ENCODE measurements at regions not wholly inside any gene's neighbourhood (a gene's known extent, or its start where the extent isn't known, plus 50 kb on each side); places are given as distances from the start of the nearest gene placed in this dataset.

DNA sequence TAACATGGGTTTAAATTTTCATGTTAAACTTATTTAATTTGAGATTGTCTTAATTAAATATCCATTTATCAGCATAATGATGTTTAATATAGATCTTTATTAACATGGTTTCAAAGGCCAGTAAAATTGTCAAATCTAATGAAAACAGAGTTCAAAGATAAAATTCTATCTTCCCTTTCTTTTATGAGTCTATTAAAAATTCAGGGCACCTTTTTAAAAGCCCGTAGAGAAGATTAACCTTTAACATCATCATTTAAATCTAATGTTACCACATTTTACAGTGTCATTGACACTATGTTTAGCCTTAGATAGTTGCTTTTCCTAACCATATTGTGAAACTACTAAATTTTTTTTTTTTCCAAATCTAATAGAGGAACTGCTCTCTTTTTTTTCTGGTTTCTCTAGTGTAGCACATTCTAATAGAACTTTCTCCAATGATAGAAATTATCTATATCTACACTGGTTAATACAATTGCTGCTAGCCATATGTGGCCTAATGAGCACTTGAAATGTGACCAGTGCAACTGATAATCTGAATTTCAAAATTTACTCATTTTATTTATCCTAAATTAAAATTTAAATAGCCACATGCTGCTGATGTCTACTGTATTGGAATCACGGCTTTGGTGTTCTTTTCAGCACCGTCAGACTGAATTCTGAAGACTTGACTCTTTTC is 410.9 kb downstream of the UTRN start:
- no peak for TF ChIP-seq ZFX (IDR thresholded peaks at IDR 0.05)
- TF ChIP-seq, protein P1, sequence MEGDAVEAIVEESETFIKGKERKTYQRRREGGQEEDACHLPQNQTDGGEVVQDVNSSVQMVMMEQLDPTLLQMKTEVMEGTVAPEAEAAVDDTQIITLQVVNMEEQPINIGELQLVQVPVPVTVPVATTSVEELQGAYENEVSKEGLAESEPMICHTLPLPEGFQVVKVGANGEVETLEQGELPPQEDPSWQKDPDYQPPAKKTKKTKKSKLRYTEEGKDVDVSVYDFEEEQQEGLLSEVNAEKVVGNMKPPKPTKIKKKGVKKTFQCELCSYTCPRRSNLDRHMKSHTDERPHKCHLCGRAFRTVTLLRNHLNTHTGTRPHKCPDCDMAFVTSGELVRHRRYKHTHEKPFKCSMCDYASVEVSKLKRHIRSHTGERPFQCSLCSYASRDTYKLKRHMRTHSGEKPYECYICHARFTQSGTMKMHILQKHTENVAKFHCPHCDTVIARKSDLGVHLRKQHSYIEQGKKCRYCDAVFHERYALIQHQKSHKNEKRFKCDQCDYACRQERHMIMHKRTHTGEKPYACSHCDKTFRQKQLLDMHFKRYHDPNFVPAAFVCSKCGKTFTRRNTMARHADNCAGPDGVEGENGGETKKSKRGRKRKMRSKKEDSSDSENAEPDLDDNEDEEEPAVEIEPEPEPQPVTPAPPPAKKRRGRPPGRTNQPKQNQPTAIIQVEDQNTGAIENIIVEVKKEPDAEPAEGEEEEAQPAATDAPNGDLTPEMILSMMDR (conservative IDR thresholded peaks at IDR 0.05), result no peak
- no peak overlapping the region for H3K27ac ChIP-seq

DNA sequence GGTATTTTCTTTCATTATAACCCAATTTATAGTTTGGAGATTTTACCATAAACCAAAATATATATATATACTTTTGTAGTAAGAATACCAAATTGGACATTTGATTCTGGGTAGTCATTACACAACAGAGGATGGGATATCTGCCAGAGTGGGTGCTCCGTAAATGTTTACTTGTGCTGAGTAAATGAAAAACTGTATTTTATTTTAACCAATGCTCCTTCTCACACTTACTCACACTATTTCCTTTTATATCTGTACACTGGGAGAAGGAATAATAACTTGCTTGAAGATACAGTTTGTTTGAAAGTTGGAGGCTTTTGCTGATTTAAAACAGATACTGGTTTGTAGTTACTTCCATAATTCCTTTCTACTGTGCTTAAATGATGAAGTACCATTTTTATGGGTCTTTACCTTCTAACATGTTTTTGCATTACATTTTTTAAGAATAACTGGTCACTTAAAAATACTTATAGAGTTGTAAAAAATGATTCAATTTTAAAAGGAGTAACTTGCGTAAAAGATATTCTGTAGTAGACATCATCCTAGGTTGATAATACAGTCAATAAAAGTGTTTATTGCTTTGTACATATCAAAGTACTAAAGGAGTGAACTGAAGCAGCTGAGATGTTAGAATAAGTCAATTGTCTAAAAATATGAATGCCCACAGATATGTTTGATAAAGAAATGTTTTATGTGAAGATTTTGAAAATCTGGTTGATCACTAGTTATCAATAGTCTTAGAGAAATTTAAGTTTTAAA is 411.7 kb downstream of the UTRN start:
- TF ChIP-seq, protein P1 (conservative IDR thresholded peaks at IDR 0.05), result no peak
- TF ChIP-seq ZFX (IDR thresholded peaks at IDR 0.05), result no peak
- H3K27ac ChIP-seq, result no peak overlapping the region

DNA sequence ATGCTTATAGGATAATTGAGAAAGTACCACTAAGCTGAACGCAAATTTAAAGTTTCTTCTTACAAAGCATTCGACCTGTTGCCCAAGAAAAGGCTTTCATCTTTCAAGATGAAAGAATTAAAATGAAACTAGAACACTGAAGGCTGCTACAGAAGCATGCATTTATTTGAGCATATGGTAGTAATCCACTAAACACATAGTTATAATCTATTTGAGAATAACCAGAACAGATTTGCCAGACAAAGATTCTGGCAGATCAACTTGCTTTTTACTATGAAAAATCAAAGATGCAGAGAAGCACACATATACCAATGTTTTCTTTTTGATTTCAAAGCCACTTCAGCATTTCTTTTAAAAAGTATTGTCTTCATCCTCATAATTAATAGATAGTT is 412.2 kb downstream of the UTRN start:
- TF ChIP-seq, protein P1 (conservative IDR thresholded peaks at IDR 0.05), result no peak
- TF ChIP-seq ZFX (IDR thresholded peaks at IDR 0.05), result no peak
- no peak overlapping the region for H3K27ac ChIP-seq

DNA sequence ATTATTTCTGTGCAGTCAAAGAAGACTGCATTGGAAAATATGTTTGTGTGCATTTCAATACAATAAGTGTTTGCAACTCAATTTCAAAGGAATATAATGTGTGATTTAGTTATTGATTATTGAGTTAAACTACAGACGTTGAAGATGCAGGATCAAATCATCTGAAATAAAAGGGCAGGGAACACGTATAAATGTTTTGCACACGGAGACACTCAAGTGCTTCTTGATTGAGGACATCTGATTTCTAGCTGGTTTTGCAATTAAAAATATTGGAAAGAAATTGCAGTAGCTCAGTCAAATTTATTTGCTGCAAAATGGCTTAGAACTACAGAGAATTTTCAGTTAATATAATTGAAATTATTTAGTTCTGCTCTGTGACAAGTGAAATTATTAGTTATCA is 412.7 kb downstream of the UTRN start:
- H3K27ac ChIP-seq, result no peak overlapping the region
- TF ChIP-seq, protein P1 (conservative IDR thresholded peaks at IDR 0.05), result no peak
- TF ChIP-seq ZFX (IDR thresholded peaks at IDR 0.05), result no peak

DNA sequence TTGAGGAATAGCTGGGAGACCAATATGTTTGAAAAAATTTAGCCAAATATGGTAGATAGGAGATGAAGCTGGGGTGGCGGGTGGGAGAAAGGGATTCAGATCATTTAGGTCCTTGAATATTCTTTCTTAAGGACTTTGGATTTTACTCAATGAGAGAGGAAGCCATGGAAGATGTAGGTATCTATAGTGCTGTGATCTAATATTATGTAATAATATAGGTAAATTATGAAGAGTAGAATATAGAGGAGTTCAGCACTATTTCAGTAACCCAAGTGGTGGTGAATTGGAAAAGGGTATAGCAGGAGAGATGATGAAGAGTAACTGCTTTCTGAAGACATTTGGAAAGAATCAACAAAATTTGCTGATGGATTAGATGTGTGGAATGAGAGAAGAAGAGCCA is 417.6 kb downstream of the UTRN start:
- TF ChIP-seq, protein P1 (conservative IDR thresholded peaks at IDR 0.05), result no peak
- TF ChIP-seq ZFX (IDR thresholded peaks at IDR 0.05), result no peak
- no peak overlapping the region for H3K27ac ChIP-seq

DNA sequence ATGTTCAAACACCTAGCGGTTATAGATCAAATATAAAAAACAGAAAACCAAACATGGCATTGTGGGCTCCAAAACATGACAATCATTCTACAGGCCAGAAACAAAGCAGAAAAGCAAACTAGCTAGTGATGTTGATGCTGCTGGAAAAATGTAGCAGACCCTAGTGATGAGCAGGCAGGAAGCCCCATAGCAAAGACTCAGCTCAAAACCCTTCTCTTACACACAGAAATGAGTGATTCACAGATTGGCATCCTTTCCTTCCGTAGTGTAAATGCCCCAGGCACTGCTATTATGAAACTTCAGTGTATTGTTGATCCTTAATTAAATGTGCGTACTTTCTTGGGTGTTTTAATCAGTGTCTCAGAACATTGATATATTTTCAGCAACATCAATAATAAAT is 425.1 kb downstream of the UTRN start:
- H3K27ac ChIP-seq, result no peak overlapping the region
- TF ChIP-seq, protein P1 (conservative IDR thresholded peaks at IDR 0.05), result no peak
- TF ChIP-seq ZFX (IDR thresholded peaks at IDR 0.05), result no peak

DNA sequence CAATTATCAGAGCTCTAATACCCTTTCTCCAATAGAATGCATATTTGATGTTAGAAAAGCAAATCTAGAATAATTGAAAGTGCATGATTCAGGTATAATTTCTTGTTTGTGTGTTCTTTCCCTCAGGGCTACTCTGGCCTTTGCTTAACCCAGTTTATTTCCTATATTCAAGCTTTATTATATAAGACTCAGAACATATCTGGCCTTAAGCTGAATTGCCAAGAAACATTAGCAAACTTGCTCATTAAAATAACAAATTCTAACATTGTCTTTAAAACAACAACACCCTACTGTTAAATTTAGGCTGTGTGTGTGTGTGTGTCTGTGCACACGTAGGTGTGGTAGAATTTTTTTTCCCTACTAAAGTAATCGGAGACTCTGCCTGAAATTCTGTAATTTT is 426.5 kb downstream of the UTRN start:
- TF ChIP-seq, protein P1 (conservative IDR thresholded peaks at IDR 0.05), result no peak
- no peak for TF ChIP-seq ZFX (IDR thresholded peaks at IDR 0.05)
- H3K27ac ChIP-seq, result no peak overlapping the region

Data from C4-2B (cell line).